BLaER1 treated with 17β-estradiol and CSF1 and Interleukin-3, amounts not matched to agents 10 nM and 100 nM (cell line): ENCODE measurements at regions not wholly inside any gene's neighbourhood (a gene's known extent, or its start where the extent isn't known, plus 50 kb on each side); places are given as distances from the start of the nearest gene placed in this dataset.
A peak's percentile ranks its signal among the peaks of the same experiment; 100 is the strongest.

Experiments used
- H3K27ac ChIP-seq, 11 experiments: shearing (Covaris generic); formaldehyde crosslinking; 2 replicates each; pipeline ENCODE4 v1.8.1; 2022
- H3K27me3 ChIP-seq, 11 experiments: shearing (Covaris generic); formaldehyde crosslinking; 2 replicates each; pipeline ENCODE4 v1.8.1; 2022
- H3K36me3 ChIP-seq, 11 experiments: shearing (Covaris generic); formaldehyde crosslinking; 2 replicates each; pipeline ENCODE4 v1.8.1; 2022
- H3K4me1 ChIP-seq, 10 experiments: shearing (Covaris generic); formaldehyde crosslinking; 2 replicates each; pipeline ENCODE4 v1.8.1; 2022
- H3K4me2 ChIP-seq, 11 experiments: shearing (Covaris generic); formaldehyde crosslinking; 2 replicates each; pipeline ENCODE4 v1.8.1; 2022
- H3K4me3 ChIP-seq, 10 experiments: shearing (Covaris generic); formaldehyde crosslinking; 2 replicates each; pipeline ENCODE4 v1.8.1; 2022
- H3K9ac ChIP-seq, 11 experiments: shearing (Covaris generic); formaldehyde crosslinking; 2 replicates each; pipeline ENCODE4 v1.8.1; 2022
- H3K9me3 ChIP-seq, 11 experiments: shearing (Covaris generic); formaldehyde crosslinking; replicated peaks in 1 of 11; 2 replicates each; pipeline ENCODE4 v1.8.1; 2022
- H4K20me1 ChIP-seq, 11 experiments: shearing (Covaris generic); formaldehyde crosslinking; 2 replicates each; pipeline ENCODE4 v1.8.1; 2022
- Cebpa-rat ChIP-seq, 11 experiments: shearing (Covaris generic); IDR thresholded peaks; 2 replicates each; pipeline ENCODE4 v1.8.1; 2022

- H3K9me3 ChIP-seq, result peaks cover 2 to 15% (median 8%) of the 10 kb centered on the region in 11 experiments; a peak in 20 of 22 replicates
- no peak overlapping the region for H3K4me3 ChIP-seq
- H3K9ac ChIP-seq, result no peak overlapping the region
- no peaks in the 10 kb centered on the region for H4K20me1 ChIP-seq
- no peak overlapping the region for H3K4me2 ChIP-seq
- H3K4me1 ChIP-seq, result peaks cover 6 to 16% (median 10%) of the 10 kb centered on the region in 10 experiments; a peak in 19 of 20 replicates
- no peak overlapping the region for H3K27ac ChIP-seq
- no peaks in the 10 kb centered on the region for H3K36me3 ChIP-seq
- no peaks in the 10 kb centered on the region for H3K27me3 ChIP-seq
- no peak for TF ChIP-seq Cebpa-rat (IDR thresholded peaks at IDR 0.05)
Measured at GRCh38 chr18:7369006-7369405, 138.1 kb downstream of the LRRC30 start.

GRCh38 chr18:7370375-7370774 is 139.5 kb downstream of the LRRC30 start:
- Histone ChIP-seq H3K36me3 (no peaks in the 10 kb centered on the region), H3K4me1 (peaks cover 6 to 16% (median 10%) of the 10 kb centered on the region in 10 experiments; a peak in 19 of 20 replicates), H3K9me3 (peaks cover 13 to 22% (median 18%) of the 10 kb centered on the region in 11 experiments), H3K27me3 (no peaks in the 10 kb centered on the region), H4K20me1 (no peaks in the 10 kb centered on the region), H3K9ac (no peak overlapping the region), H3K27ac (no peak overlapping the region), H3K4me3 (no peak overlapping the region), H3K4me2 (peak overlapping the region in 9 of 11 experiments; percentile 5 to 72 (median 53); a peak in 12 of 22 replicates)
- TF ChIP-seq Cebpa-rat (IDR thresholded peaks at IDR 0.05), result no peak

GRCh38 chr18:7370802-7371201 is 139.9 kb downstream of the LRRC30 start:
- Histone ChIP-seq H3K4me2 (peak overlapping the region; percentile 20 to 72 (median 57); a peak in 19 of 22 replicates), H3K27ac (no peak overlapping the region)
- TF ChIP-seq Cebpa-rat (IDR thresholded peaks at IDR 0.05), result no peak

GRCh38 chr18:7373441-7373840 is 142.6 kb downstream of the LRRC30 start:
- Histone ChIP-seq H3K4me1 (peaks cover 6 to 16% (median 10%) of the 10 kb centered on the region in 10 experiments; a peak in 19 of 20 replicates), H3K4me3 (no peak overlapping the region), H3K9ac (no peak overlapping the region), H3K36me3 (no peaks in the 10 kb centered on the region), H3K9me3 (peaks cover 26 to 45% (median 36%) of the 10 kb centered on the region in 11 experiments), H3K27me3 (no peaks in the 10 kb centered on the region), H3K27ac (no peak overlapping the region), H4K20me1 (no peaks in the 10 kb centered on the region), H3K4me2 (no peak overlapping the region)
- no peak for TF ChIP-seq Cebpa-rat (IDR thresholded peaks at IDR 0.05)

More at GRCh38 chr18:7370802-7371201, 139.9 kb downstream of the LRRC30 start:
- H3K36me3 ChIP-seq, result no peaks in the 10 kb centered on the region
- no peaks in the 10 kb centered on the region for H3K27me3 ChIP-seq
- no peak overlapping the region for H3K9ac ChIP-seq
- H3K4me1 ChIP-seq, result peaks cover 6 to 16% (median 10%) of the 10 kb centered on the region in 10 experiments; a peak in 19 of 20 replicates
- no peak overlapping the region for H3K4me3 ChIP-seq
- H3K9me3 ChIP-seq, result peaks cover 13 to 25% (median 22%) of the 10 kb centered on the region in 11 experiments
- H4K20me1 ChIP-seq, result no peaks in the 10 kb centered on the region

GRCh38 chr18:7381307-7381706 is 150.4 kb downstream of the LRRC30 start:
- Histone ChIP-seq H4K20me1 (no peaks in the 10 kb centered on the region), H3K27me3 (no peaks in the 10 kb centered on the region), H3K4me3 (no peak overlapping the region), H3K36me3 (no peaks in the 10 kb centered on the region), H3K4me2 (no peak overlapping the region), H3K9me3 (peaks cover 8 to 20% (median 13%) of the 10 kb centered on the region in 11 experiments), H3K27ac (no peak overlapping the region), H3K4me1 (peaks cover 0 to 8% (median 0%) of the 10 kb centered on the region in 10 experiments; a peak in 7 of 20 replicates), H3K9ac (no peak overlapping the region)
- no peak for TF ChIP-seq Cebpa-rat (IDR thresholded peaks at IDR 0.05)

- Histone ChIP-seq H3K27ac (no peak overlapping the region), H4K20me1 (no peaks in the 10 kb centered on the region), H3K9me3 (peaks cover 0 to 9% (median 2%) of the 10 kb centered on the region in 11 experiments; a peak in 10 of 22 replicates), H3K36me3 (no peaks in the 10 kb centered on the region), H3K27me3 (no peaks in the 10 kb centered on the region), H3K9ac (no peak overlapping the region), H3K4me3 (no peak overlapping the region), H3K4me1 (peaks cover 0 to 8% (median 0%) of the 10 kb centered on the region in 10 experiments; a peak in 7 of 20 replicates), H3K4me2 (no peak overlapping the region)
- no peak for TF ChIP-seq Cebpa-rat (IDR thresholded peaks at IDR 0.05)
Measured at GRCh38 chr18:7382328-7383001, 151.6 kb downstream of the LRRC30 start.

GRCh38 chr18:7383002-7383980 is 152.4 kb downstream of the LRRC30 start:
- Histone ChIP-seq H3K36me3 (no peaks in the 10 kb centered on the region), H4K20me1 (no peaks in the 10 kb centered on the region), H3K4me3 (no peak overlapping the region), H3K9ac (no peak overlapping the region), H3K27me3 (no peaks in the 10 kb centered on the region), H3K4me2 (no peak overlapping the region), H3K27ac (no peak overlapping the region), H3K4me1 (peaks cover 0 to 8% (median 0%) of the 10 kb centered on the region in 10 experiments; a peak in 7 of 20 replicates), H3K9me3 (0 out of 22 replicates have a peak, but pooled peaks cover 0 to 6% (median 0%) of the 10 kb centered on the region in 11 experiments)
- TF ChIP-seq Cebpa-rat (IDR thresholded peaks at IDR 0.05), result no peak

GRCh38 chr18:7388741-7389140 is 157.9 kb downstream of the LRRC30 start:
- no peaks in the 10 kb centered on the region for H3K27me3 ChIP-seq
- H3K4me1 ChIP-seq, result no peaks in the 10 kb centered on the region
- no peak overlapping the region for H3K27ac ChIP-seq
- no peak for TF ChIP-seq Cebpa-rat (IDR thresholded peaks at IDR 0.05)
- H3K9me3 ChIP-seq, result no peaks in the 10 kb centered on the region
- no peak overlapping the region for H3K4me2 ChIP-seq
- no peaks in the 10 kb centered on the region for H4K20me1 ChIP-seq
- H3K36me3 ChIP-seq, result no peaks in the 10 kb centered on the region
- H3K9ac ChIP-seq, result no peak overlapping the region
- no peak overlapping the region for H3K4me3 ChIP-seq
